ENCODE measurements at regions not wholly inside any gene's neighbourhood (a gene's known extent, or its start where the extent isn't known, plus 50 kb on each side); places are given as distances from the start of the nearest gene placed in this dataset.

- TF ChIP-seq CTCF (IDR thresholded peaks at IDR 0.05; ENCODE audit: low read depth, low read length, poor library complexity, severe bottlenecking) (no peak), EZH2phosphoT487 (IDR thresholded peaks at IDR 0.05; ENCODE audit: borderline replicate concordance, low read length) (no peak)
Measured at GRCh38 chr11:115665175-115665821, 161.1 kb upstream of the CADM1 start.

Data from DOHH2 (cell line).